Fibroblast of lung (primary cell): ENCODE measurements at regions not wholly inside any gene's neighbourhood (a gene's known extent, or its start where the extent isn't known, plus 50 kb on each side); places are given as distances from the start of the nearest gene placed in this dataset.

Experiments used
- EZH2 ChIP-seq: IDR thresholded peaks from 2 replicates; pipeline ENCODE4 v1.5.1; 2012; ENCODE audit warnings: low read length, control low read depth, mild to moderate bottlenecking; ENCODE audit errors: missing control alignments
- TF ChIP-seq, protein P1 (sequence below), 2 donors: IDR thresholded peaks in 1 of 2; conservative IDR thresholded peaks in 1 of 2; 1 replicate in 1 of 2; 2 replicates in 1 of 2; pipeline ENCODE4 v1.5.1; 2011 to 2012; ENCODE audit warnings: low read length in 2 of 2, control low read depth in 1 of 2, inconsistent platforms in 1 of 2, low read depth in 1 of 2, mild to moderate bottlenecking in 1 of 2

DNA sequence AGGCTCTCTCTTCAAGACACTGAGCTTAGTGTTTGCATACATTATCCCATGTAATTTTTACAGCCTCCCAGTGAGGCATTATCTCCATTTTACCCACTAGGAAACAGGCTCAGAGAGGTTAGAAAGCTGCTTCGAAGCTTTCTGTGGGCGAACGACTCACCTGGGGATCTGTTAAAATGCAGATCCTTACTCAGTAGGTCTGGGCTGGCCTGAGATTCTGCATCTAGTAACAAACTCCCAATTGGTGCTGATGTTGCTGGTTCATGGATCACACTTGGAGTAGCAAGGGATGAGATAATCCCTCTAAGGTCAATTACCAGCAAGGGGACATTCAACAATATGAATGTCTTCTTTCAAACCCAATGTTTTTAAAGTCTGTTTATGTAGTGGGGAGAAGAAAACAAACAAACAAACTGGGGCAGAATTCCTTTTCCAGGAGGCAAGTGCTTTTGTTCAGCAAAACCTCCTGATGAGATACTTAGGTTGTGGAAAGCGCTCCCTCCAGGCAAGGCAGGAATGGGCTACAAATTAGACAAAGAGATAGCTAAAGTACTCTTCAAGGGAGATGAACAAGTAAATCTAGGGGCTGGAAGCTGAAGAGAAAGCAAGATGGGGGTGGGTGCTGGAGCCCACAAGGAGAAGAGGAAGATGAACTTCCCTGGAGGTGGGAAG lies 311.9 kb downstream of the SHQ1 start:
- TF ChIP-seq, protein P1, sequence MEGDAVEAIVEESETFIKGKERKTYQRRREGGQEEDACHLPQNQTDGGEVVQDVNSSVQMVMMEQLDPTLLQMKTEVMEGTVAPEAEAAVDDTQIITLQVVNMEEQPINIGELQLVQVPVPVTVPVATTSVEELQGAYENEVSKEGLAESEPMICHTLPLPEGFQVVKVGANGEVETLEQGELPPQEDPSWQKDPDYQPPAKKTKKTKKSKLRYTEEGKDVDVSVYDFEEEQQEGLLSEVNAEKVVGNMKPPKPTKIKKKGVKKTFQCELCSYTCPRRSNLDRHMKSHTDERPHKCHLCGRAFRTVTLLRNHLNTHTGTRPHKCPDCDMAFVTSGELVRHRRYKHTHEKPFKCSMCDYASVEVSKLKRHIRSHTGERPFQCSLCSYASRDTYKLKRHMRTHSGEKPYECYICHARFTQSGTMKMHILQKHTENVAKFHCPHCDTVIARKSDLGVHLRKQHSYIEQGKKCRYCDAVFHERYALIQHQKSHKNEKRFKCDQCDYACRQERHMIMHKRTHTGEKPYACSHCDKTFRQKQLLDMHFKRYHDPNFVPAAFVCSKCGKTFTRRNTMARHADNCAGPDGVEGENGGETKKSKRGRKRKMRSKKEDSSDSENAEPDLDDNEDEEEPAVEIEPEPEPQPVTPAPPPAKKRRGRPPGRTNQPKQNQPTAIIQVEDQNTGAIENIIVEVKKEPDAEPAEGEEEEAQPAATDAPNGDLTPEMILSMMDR (conservative IDR thresholded peaks at IDR 0.05 in 1 of 2, IDR thresholded peaks at IDR 0.05 in 1 of 2; ENCODE audit: low read depth in 1 of 2, low read length in 2 of 2): no peak
- TF ChIP-seq EZH2: no peak
